Adrenal gland (tissue), 5 donors: ENCODE measurements at regions not wholly inside any gene's neighbourhood (a gene's known extent, or its start where the extent isn't known, plus 50 kb on each side); places are given as distances from the start of the nearest gene placed in this dataset.

Experiments used
- POLR2A ChIP-seq, 2 donors: fragments of 450-650 bp; IDR thresholded peaks; one replicate each; pipeline ENCODE4 v1.6.1; 2017; ENCODE audit warnings: antibody characterized with exemption in 2 of 2, mild to moderate bottlenecking in 2 of 2, moderate library complexity in 1 of 2
- TF ChIP-seq, protein P1 (sequence below), 6 experiments: fragments of 450-650 bp in 4 of 6; fragments of 200-600 bp in 2 of 6; sonication (generic) in 1 of 6; IDR thresholded peaks; 1 replicate in 5 of 6; 2 replicates in 1 of 6; pipeline versions ENCODE4 v1.5.1 to v1.8.0; 2016 to 2021; ENCODE audit warnings: antibody characterized with exemption in 6 of 6, mild to moderate bottlenecking in 2 of 6, moderate library complexity in 1 of 6
- donor health status: DM: no; HTN: no; CAD: no.

- TF ChIP-seq POLR2A (IDR thresholded peaks at IDR 0.05) = no peak
- TF ChIP-seq, protein P1, sequence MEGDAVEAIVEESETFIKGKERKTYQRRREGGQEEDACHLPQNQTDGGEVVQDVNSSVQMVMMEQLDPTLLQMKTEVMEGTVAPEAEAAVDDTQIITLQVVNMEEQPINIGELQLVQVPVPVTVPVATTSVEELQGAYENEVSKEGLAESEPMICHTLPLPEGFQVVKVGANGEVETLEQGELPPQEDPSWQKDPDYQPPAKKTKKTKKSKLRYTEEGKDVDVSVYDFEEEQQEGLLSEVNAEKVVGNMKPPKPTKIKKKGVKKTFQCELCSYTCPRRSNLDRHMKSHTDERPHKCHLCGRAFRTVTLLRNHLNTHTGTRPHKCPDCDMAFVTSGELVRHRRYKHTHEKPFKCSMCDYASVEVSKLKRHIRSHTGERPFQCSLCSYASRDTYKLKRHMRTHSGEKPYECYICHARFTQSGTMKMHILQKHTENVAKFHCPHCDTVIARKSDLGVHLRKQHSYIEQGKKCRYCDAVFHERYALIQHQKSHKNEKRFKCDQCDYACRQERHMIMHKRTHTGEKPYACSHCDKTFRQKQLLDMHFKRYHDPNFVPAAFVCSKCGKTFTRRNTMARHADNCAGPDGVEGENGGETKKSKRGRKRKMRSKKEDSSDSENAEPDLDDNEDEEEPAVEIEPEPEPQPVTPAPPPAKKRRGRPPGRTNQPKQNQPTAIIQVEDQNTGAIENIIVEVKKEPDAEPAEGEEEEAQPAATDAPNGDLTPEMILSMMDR (IDR thresholded peaks at IDR 0.05) = peak; percentile 37 to 57 (median 54)
Measured at GRCh38 chr9:31542384-31543055, 841.9 kb upstream of the ACO1 start.
